Lower lobe of right lung (tissue), 2 donors: ENCODE measurements at regions not wholly inside any gene's neighbourhood (a gene's known extent, or its start where the extent isn't known, plus 50 kb on each side); places are given as distances from the start of the nearest gene placed in this dataset.

Source experiments
- ATAC-seq, 2 donors: fragments of 200-7000 bp; cut with Tn5 transposase; one replicate each; pipeline ENCODE4 v1.9.1; 2020 to 2022; ENCODE audit warnings: mild to moderate bottlenecking in 2 of 2, moderate library complexity in 2 of 2
- DNase-seq: peaks from one replicate; pipeline ENCODE4 v3.0.0-alpha.2; 2020
- H3K27ac ChIP-seq: fragments of 200-600 bp; one replicate; pipeline ENCODE4 v1.8.0; 2022
- H3K27me3 ChIP-seq: fragments of 200-600 bp; one replicate; pipeline ENCODE4 v1.8.0; 2022; ENCODE audit warnings: low read depth
- H3K36me3 ChIP-seq: fragments of 200-600 bp; one replicate; pipeline ENCODE4 v1.8.0; 2022; ENCODE audit warnings: mild to moderate bottlenecking
- H3K4me1 ChIP-seq: fragments of 200-600 bp; one replicate; pipeline ENCODE4 v1.8.0; 2022
- H3K4me3 ChIP-seq: fragments of 200-600 bp; one replicate; pipeline ENCODE4 v1.8.0; 2022; ENCODE audit warnings: mild to moderate bottlenecking
- H3K9me3 ChIP-seq: fragments of 200-600 bp; one replicate; pipeline ENCODE4 v1.8.0; 2022
- CTCF ChIP-seq: fragments of 200-600 bp; IDR thresholded peaks from one replicate; pipeline ENCODE4 v1.8.0; 2022; ENCODE audit warnings: antibody characterized with exemption, mild to moderate bottlenecking
- intact Hi-C: fragments of 100-400 bp; cut with DNase I; formaldehyde crosslinking; loops from one replicate; pipeline ENCODE4 v1.11.0; 2022
- donor health status: DM: no; HTN: yes; CAD: no; lungs with severe emphysema.

- intact Hi-C loops = no loop called here
- DNase-seq (no peak), ATAC-seq (no peak)
- TF ChIP-seq CTCF = no peak
- Histone ChIP-seq H3K4me1 (no peaks in the 10 kb centered on the region), H3K27ac (no peak overlapping the region), H3K9me3 (no peaks in the 10 kb centered on the region), H3K4me3 (no peak overlapping the region), H3K27me3 (peaks cover 3% of the 10 kb centered on the region), H3K36me3 (no peaks in the 10 kb centered on the region)
Measured at GRCh38 chr17:33986566-33986965, 268.5 kb upstream of the CCL2 start.

DNA sequence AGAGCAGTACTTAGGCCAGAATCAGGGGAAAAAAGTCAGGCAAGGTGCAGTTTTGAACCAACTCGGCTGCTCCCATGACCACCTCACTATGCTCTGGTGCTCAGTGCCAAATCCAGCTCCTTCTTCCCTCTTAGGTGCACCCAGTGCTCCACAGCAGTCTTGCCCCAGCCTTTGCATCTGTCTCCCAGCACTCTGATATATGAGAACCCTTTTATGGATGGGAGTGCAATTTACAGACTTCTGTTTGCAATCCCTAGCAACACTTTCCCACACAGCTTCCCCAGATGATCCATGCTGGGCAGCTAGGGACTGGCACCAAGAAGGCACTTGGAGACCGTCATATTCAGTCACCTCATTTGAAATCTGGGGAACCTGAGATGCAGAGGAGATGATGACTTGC, 267.9 kb upstream of the CCL2 start:
- peaks cover 3% of the 10 kb centered on the region for H3K27me3 ChIP-seq
- H3K9me3 ChIP-seq = no peaks in the 10 kb centered on the region
- TF ChIP-seq CTCF = no peak
- DNase-seq = no peak
- ATAC-seq = no peak
- no peaks in the 10 kb centered on the region for H3K36me3 ChIP-seq
- H3K4me3 ChIP-seq = no peak overlapping the region
- H3K4me1 ChIP-seq = no peaks in the 10 kb centered on the region
- no peak overlapping the region for H3K27ac ChIP-seq
- intact Hi-C loops = no loop called here

GRCh38 chr17:33989361-33990148, 265.5 kb upstream of the CCL2 start:
- ATAC-seq = no peak
- Histone ChIP-seq H3K9me3 (no peaks in the 10 kb centered on the region), H3K4me1 (no peaks in the 10 kb centered on the region), H3K27ac (no peak overlapping the region), H3K36me3 (no peaks in the 10 kb centered on the region), H3K27me3 (peaks cover 3% of the 10 kb centered on the region), H3K4me3 (no peak overlapping the region)
- DNase-seq = no peak
- TF ChIP-seq CTCF = no peak
- intact Hi-C loops = no loop called here

GRCh38 chr17:33990943-33991706, 264.0 kb upstream of the CCL2 start:
- DNase-seq (no peak), ATAC-seq (no peak)
- no peak overlapping the region for H3K27ac ChIP-seq
- no peaks in the 10 kb centered on the region for H3K36me3 ChIP-seq
- no peak for TF ChIP-seq CTCF
- no peak overlapping the region for H3K4me3 ChIP-seq
- H3K4me1 ChIP-seq = no peaks in the 10 kb centered on the region
- peaks cover 3% of the 10 kb centered on the region for H3K27me3 ChIP-seq
- intact Hi-C loops = no loop called here
- H3K9me3 ChIP-seq = no peaks in the 10 kb centered on the region

GRCh38 chr17:33992113-33992512, 263.0 kb upstream of the CCL2 start:
- H3K9me3 ChIP-seq = no peaks in the 10 kb centered on the region
- no peak overlapping the region for H3K27ac ChIP-seq
- no peak overlapping the region for H3K4me3 ChIP-seq
- DNase-seq (no peak), ATAC-seq (no peak)
- no peak for TF ChIP-seq CTCF
- no peaks in the 10 kb centered on the region for H3K4me1 ChIP-seq
- H3K36me3 ChIP-seq = no peaks in the 10 kb centered on the region
- peaks cover 3% of the 10 kb centered on the region for H3K27me3 ChIP-seq
- intact Hi-C loops = no loop called here
